ENCODE measurements at regions not wholly inside any gene's neighbourhood (a gene's known extent, or its start where the extent isn't known, plus 50 kb on each side); places are given as distances from the start of the nearest gene placed in this dataset.

- TF ChIP-seq CTCF (IDR thresholded peaks at IDR 0.05) (no peak), TCF7L2 (IDR thresholded peaks at IDR 0.05; ENCODE audit: low read depth, low read length) (no peak), POLR2AphosphoS5 (IDR thresholded peaks at IDR 0.05; ENCODE audit: low read depth, low read length) (no peak), SIN3A (IDR thresholded peaks at IDR 0.05; ENCODE audit: borderline replicate concordance, insufficient read depth, low read depth, low read length) (no peak)
These were observed 72.5 kb downstream of the CNGA2 start for GRCh38 chrX:151806967-151807540.
